ENCODE measurements at regions not wholly inside any gene's neighbourhood (a gene's known extent, or its start where the extent isn't known, plus 50 kb on each side); places are given as distances from the start of the nearest gene placed in this dataset.

GRCh38 chr10:91690996-91691676 lies 58.3 kb upstream of the PPP1R3C start:
- no peak for DNase-seq (ENCODE audit: low spot score)

DNA sequence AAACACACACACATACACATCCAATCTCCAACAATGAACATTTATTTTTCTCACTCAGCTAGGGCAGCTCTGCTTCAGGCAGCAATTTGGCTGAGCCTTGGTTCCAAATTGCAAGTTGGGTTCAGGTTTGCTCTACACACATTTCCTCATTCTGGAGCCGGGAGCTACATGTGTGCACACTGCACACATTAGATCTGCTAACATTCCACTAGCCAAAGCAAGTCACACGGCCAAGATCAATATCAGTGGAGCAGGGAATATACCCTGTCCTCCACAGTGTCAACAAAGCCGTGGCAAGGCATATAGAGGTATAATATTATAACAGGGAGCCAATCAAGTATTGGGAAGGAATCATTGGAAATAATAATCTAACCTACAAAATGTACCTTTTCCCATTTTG lies 57.5 kb upstream of the PPP1R3C start:
- no peak for DNase-seq (ENCODE audit: low spot score)

GRCh38 chr10:91689731-91690168 lies 56.9 kb upstream of the PPP1R3C start:
- no peak for DNase-seq (ENCODE audit: low spot score)

DNA sequence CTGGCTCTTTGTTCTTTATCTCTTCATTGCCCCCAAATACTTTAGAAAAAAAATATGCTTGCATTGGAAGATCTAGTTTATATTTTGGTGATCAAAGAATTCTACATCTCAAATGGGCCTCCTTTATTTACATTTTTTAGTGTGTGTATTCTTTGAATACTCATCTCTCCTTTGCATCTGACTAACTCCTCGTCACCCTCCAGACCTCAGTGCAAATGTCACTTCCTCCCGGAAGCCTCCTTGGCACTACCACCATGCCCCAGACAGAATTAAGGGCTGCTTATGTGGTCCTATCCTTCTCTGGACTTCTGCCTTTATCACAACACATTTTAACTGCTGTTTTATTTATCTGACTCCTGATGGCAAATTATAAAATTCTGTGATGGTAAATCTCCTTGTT lies 52.0 kb upstream of the PPP1R3C start:
- no peak for DNase-seq (ENCODE audit: low spot score)

- no peak for DNase-seq (ENCODE audit: low spot score)
Observed at GRCh38 chr10:91683975-91684374, 51.1 kb upstream of the PPP1R3C start.

GRCh38 chr10:91682912-91683311 lies 50.0 kb upstream of the PPP1R3C start:
- DNase-seq (ENCODE audit: low spot score) = no peak

All from activated CD4-positive, alpha-beta T cell treated with anti-CD3 and anti-CD28 coated beads, Interleukin-2, Interleukin-4, amounts not matched to agents 100 ng/mL and 50 ng/mL, durations not matched to agents 16 hours and 8 hours (primary cell).